ENCODE measurements at regions not wholly inside any gene's neighbourhood (a gene's known extent, or its start where the extent isn't known, plus 50 kb on each side); places are given as distances from the start of the nearest gene placed in this dataset.

- TF ChIP-seq CTCF (IDR thresholded peaks at IDR 0.05): no peak
- TF ChIP-seq POLR2A (IDR thresholded peaks at IDR 0.05): no peak
Observed at GRCh38 chr2:183606718-183607085, 482.5 kb downstream of the NUP35 start.

Measured in thyroid gland (tissue), 4 donors.